ENCODE measurements at regions not wholly inside any gene's neighbourhood (a gene's known extent, or its start where the extent isn't known, plus 50 kb on each side); places are given as distances from the start of the nearest gene placed in this dataset.
"Not testable (repeated sequence)": the region's sequence is repeated elsewhere in the genome, so short reads cannot be mapped to it uniquely, and the experiment has no call there.

DNA sequence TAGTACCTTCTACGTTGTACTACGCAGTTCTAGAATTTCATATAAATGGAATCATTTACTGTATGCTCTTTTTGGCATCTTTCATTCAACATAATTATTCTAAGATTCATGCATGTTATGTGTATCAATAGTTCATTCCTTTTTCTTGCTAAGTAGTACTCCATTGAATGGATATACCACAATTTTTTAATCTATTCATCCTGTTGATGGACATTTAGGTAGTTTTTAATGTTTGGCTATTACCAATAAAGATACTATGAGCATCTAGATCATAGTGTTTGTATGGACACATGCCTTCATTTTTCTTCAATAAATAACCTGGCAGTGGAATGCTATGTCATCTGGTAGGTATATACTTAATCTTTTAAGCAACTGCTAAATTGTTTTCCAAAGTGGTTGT, 83.0 kb upstream of the ELN start:
- H3K4me3 ChIP-seq (ENCODE audit: control insufficient read depth, low read depth, low read length) = no peak overlapping the region
- no peak for DNase-seq (ENCODE audit: low read depth)
- TF ChIP-seq, protein P1, sequence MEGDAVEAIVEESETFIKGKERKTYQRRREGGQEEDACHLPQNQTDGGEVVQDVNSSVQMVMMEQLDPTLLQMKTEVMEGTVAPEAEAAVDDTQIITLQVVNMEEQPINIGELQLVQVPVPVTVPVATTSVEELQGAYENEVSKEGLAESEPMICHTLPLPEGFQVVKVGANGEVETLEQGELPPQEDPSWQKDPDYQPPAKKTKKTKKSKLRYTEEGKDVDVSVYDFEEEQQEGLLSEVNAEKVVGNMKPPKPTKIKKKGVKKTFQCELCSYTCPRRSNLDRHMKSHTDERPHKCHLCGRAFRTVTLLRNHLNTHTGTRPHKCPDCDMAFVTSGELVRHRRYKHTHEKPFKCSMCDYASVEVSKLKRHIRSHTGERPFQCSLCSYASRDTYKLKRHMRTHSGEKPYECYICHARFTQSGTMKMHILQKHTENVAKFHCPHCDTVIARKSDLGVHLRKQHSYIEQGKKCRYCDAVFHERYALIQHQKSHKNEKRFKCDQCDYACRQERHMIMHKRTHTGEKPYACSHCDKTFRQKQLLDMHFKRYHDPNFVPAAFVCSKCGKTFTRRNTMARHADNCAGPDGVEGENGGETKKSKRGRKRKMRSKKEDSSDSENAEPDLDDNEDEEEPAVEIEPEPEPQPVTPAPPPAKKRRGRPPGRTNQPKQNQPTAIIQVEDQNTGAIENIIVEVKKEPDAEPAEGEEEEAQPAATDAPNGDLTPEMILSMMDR (IDR thresholded peaks at IDR 0.05; ENCODE audit: control insufficient read depth, insufficient read depth, low read depth, low read length, missing control alignments) = no peak

DNA sequence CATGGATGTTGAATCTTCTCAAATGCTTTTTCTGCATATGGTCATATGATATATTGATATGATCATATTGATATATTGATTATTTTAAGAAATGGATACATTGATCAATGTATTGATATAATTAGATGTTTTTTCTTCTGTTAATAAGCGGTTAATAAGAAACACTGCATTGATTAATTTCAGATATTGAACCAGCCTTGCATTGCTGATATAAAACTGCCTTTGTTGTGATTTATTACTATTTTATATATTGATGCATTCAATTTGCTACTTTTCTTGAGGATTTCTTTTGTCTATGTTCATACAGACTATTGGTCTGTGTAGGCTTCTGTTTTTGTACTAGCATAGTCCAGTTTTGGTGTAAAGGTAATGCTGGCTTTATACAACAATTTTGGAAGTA, 79.7 kb upstream of the ELN start:
- no peak for DNase-seq (ENCODE audit: low read depth)
- H3K4me3 ChIP-seq (ENCODE audit: control insufficient read depth, low read depth, low read length) = no peak overlapping the region
- TF ChIP-seq, protein P1 (IDR thresholded peaks at IDR 0.05; ENCODE audit: control insufficient read depth, insufficient read depth, low read depth, low read length, missing control alignments) = no peak

DNA sequence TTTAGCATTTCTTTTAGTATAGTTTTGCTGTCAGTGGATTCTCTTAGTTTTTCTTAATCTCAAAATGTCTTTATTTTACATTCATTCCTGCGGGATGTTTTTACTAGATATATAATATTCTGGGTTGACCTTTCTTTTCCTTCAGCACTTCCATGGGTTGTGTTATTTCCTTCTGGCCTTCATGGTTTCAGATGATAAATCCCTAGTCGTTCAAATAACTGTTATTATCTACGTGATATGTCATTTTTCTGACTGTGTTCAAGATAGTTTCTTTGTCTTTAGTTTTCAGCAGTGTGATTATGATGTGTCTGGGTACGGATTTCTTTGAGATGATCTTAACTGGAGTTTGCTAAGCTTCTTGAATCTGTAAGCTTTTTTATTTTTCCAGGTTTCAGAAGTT, 75.7 kb upstream of the ELN start:
- no peak for DNase-seq (ENCODE audit: low read depth)
- H3K4me3 ChIP-seq (ENCODE audit: control insufficient read depth, low read depth, low read length) = no peak overlapping the region
- TF ChIP-seq, protein P1 (IDR thresholded peaks at IDR 0.05; ENCODE audit: control insufficient read depth, insufficient read depth, low read depth, low read length, missing control alignments) = no peak

DNA sequence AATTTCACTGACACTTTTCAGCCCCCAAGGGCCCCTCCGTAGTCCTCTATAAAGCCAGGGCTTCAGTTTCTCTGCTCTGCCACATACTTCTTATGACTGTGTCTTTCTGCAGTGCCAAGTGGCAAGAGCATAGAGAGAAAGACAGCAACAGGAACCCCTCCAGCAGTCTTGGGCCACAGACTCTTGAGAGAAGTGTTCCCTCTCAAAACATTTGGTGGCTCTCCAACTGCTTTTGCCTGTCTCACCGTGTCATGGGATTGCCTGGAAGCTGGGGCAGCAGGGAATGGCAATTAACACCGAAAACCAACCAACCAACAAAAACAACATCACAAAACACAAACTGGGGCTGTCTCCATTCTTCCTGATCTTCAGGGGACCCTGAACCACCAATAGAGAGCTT, 73.8 kb upstream of the ELN start:
- no peak overlapping the region for H3K4me3 ChIP-seq (ENCODE audit: control insufficient read depth, low read depth, low read length)
- TF ChIP-seq, protein P1 (IDR thresholded peaks at IDR 0.05; ENCODE audit: control insufficient read depth, insufficient read depth, low read depth, low read length, missing control alignments) = no peak
- no peak for DNase-seq (ENCODE audit: low read depth)

DNA sequence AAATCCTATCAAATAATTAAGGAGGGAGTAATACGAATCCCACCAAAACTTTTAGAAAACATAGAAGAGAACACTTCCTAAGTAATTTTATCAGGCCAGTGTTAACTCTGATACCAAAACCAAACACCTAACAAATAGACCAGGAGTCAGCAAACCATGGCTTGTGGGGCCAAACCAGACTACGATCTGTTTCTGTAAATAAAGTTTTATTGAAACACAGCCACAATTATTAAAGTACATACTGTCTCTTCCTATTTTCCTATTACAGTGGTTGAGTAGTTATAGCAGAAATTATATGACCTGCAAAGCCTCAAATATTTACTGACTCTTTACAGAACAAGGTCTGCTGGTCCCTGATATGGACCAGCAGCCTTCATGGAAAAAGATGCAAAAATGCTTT, 73.1 kb upstream of the ELN start:
- H3K4me3 ChIP-seq (ENCODE audit: control insufficient read depth, low read depth, low read length) = no peak overlapping the region
- TF ChIP-seq, protein P1 (IDR thresholded peaks at IDR 0.05; ENCODE audit: control insufficient read depth, insufficient read depth, low read depth, low read length, missing control alignments) = no peak
- DNase-seq (ENCODE audit: low read depth) = no peak

DNA sequence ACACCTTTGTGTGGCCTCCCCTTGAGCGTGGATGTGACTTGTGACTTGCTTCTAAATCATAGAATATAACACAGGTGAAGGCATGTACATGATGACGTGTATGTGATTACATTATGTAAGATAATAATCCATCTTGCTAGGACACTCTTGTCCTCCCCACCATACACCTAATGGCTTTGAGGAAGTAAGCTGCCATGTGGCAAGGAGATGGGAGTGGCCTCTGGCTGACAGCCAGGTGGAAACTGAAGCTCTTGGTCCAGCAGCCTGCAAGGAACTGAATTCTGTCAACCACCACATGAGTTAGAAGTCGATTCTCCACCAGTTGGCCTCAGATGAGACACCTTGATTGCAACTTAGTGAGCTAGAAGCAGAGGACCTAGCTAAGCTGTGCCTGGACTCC, 67.4 kb upstream of the ELN start:
- TF ChIP-seq, protein P1 (IDR thresholded peaks at IDR 0.05; ENCODE audit: control insufficient read depth, insufficient read depth, low read depth, low read length, missing control alignments) = no peak
- H3K4me3 ChIP-seq (ENCODE audit: control insufficient read depth, low read depth, low read length) = no peak overlapping the region
- DNase-seq (ENCODE audit: low read depth) = no peak

DNA sequence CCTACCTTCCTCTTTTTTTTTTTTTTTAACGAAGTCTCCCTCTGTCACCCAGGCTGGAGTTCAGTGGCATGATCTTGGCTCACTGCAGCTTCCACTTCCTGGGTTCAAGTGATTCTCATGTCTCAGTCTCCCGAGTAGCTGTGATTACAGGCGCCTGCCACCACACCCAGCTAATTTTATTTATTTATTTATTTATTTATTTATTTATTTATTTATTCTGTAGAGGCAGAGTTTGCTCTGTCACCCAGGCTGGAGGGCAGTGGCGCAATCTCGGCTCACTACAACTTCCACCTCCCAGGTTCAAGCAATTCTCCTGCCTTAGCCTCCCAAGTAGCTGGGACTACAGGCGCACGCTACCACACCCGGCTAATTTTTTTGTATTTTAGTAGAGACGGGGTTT, 66.0 kb upstream of the ELN start:
- not testable (repeated sequence) for DNase-seq (ENCODE audit: low read depth); H3K4me3 ChIP-seq (ENCODE audit: control insufficient read depth, low read depth, low read length)

All from AG09309 (cell line).